SK-N-SH treated with all-trans-retinoic acid at 6 μM for 48 hours (cell line): ENCODE measurements at regions not wholly inside any gene's neighbourhood (a gene's known extent, or its start where the extent isn't known, plus 50 kb on each side); places are given as distances from the start of the nearest gene placed in this dataset.

Experiments used
- ARNTL ChIP-seq: fragments of 450-650 bp; formaldehyde crosslinking; IDR thresholded peaks from 2 replicates; pipeline ENCODE4 v1.5.0; 2020; ENCODE audit warnings: low read depth, mild to moderate bottlenecking, moderate library complexity, borderline replicate concordance
- BACH2 ChIP-seq: fragments of 250-450 bp; sonication (Bioruptor Pico); IDR thresholded peaks from 2 replicates; pipeline ENCODE4 v1.9.0; 2021; ENCODE audit warnings: mild to moderate bottlenecking, borderline replicate concordance
- CREB5 ChIP-seq: fragments of 250-450 bp; sonication (Bioruptor Pico); IDR thresholded peaks from 2 replicates; pipeline ENCODE4 v1.5.1; 2020; ENCODE audit warnings: low read depth, mild to moderate bottlenecking, moderate library complexity
- CSDC2 ChIP-seq: fragments of 250-450 bp; sonication (Bioruptor Pico); IDR thresholded peaks from 2 replicates; pipeline ENCODE4 v1.5.0; 2020; ENCODE audit warnings: mild to moderate bottlenecking, moderate library complexity
- CSRNP3 ChIP-seq: fragments of 250-450 bp; sonication (Bioruptor Pico); IDR thresholded peaks from 2 replicates; pipeline ENCODE4 v1.5.1; 2021; ENCODE audit warnings: mild to moderate bottlenecking, moderate library complexity
- PATZ1 ChIP-seq: fragments of 250-450 bp; sonication (Bioruptor Pico); IDR thresholded peaks from 2 replicates; pipeline ENCODE4 v1.8.0; 2020; ENCODE audit warnings: mild to moderate bottlenecking, moderate library complexity, borderline replicate concordance
- ZFP3 ChIP-seq: fragments of 250-450 bp; sonication (Bioruptor Pico); IDR thresholded peaks from 2 replicates; pipeline ENCODE4 v1.5.0; 2020; ENCODE audit warnings: mild to moderate bottlenecking, moderate library complexity
- ZNF8 ChIP-seq: fragments of 450-650 bp; formaldehyde crosslinking; IDR thresholded peaks from 2 replicates; pipeline ENCODE4 v1.5.0; 2020; ENCODE audit warnings: mild to moderate bottlenecking, moderate library complexity

GRCh38 chr20:19009081-19009688 is 195.6 kb downstream of the SCP2D1 start:
- TF ChIP-seq ARNTL (CRISPR knock-in tag) (no peak), CSDC2 (CRISPR knock-in tag) (no peak), PATZ1 (CRISPR knock-in tag) (no peak), CSRNP3 (CRISPR knock-in tag) (no peak), BACH2 (no peak), CREB5 (CRISPR knock-in tag) (no peak), ZFP3 (no peak), ZNF8 (CRISPR knock-in tag) (no peak)
